ENCODE measurements at regions not wholly inside any gene's neighbourhood (a gene's known extent, or its start where the extent isn't known, plus 50 kb on each side); places are given as distances from the start of the nearest gene placed in this dataset.

DNA sequence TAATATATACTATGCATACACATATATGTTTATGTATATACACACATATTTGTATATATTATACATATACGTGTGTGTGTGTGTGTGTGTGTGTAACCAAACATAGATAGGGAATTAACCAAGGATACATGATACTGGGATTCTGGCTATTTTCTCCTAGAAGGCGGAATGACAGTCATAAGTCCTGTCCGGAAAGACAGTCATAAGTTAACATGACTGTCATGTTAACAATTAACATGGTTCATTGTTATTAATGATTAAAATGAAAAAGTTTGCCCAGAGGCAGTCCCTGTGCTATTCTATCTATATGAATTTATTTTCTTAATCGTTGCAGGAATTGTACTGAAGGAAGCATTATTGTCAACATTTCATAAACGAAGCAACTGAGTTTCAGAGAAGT lies 450.7 kb upstream of the NXPH2 start:
- TF ChIP-seq CTCF (IDR thresholded peaks at IDR 0.05) (no peak), EZH2 (IDR thresholded peaks at IDR 0.05; ENCODE audit: borderline replicate concordance, insufficient read depth, low read depth, low read length, poor library complexity, severe bottlenecking) (no peak)
- ChIA-PET CTCF (no interaction called here), POLR2A (no interaction called here)
- Mint-ChIP-seq H3K4me1 (no peaks in the 10 kb centered on the region), H3K27ac (no peak overlapping the region), H3K9me3 (ENCODE audit: insufficient read depth) (no peaks in the 10 kb centered on the region), H3K27me3 (no peaks in the 10 kb centered on the region), H3K4me3 (no peak overlapping the region)
- ATAC-seq (ENCODE audit: low read depth) (no peak), DNase-seq (no peak)
- Histone ChIP-seq H3K4me1 (ENCODE audit: control insufficient read depth in 2 of 2, insufficient read depth in 2 of 2, low read length in 2 of 2) (no peaks in the 10 kb centered on the region), H3K9ac (ENCODE audit: low read length) (no peak overlapping the region), H3K9me3 (ENCODE audit: control extremely low read depth in 1 of 3, control insufficient read depth in 2 of 3, insufficient read depth in 1 of 3, low read length in 2 of 3) (no peaks in the 10 kb centered on the region), H3K4me3 (ENCODE audit: control extremely low read depth in 1 of 5, extremely low read depth in 1 of 5, insufficient read depth in 1 of 5, low read depth in 2 of 5, low read length in 4 of 5) (no peak overlapping the region), H2AFZ (ENCODE audit: insufficient read depth, low read depth, low read length, poor library complexity, severe bottlenecking) (no peak overlapping the region), H3K36me3 (replicated peaks in 1 of 2; ENCODE audit: control extremely low read depth in 1 of 2, control insufficient read depth in 1 of 2, extremely low read depth in 1 of 2, insufficient read depth in 2 of 2, low read length in 1 of 2) (no peaks in the 10 kb centered on the region), H3K27me3 (replicated peaks in 1 of 4; ENCODE audit: control extremely low read depth in 1 of 4, control insufficient read depth in 3 of 4, insufficient read depth in 4 of 4, low read length in 3 of 4) (no peaks in the 10 kb centered on the region), H3K27ac (ENCODE audit: low read length in 2 of 2) (no peak overlapping the region), H3K4me2 (replicated peaks; ENCODE audit: low read depth, low read length, poor library complexity, severe bottlenecking) (no peak overlapping the region), H4K20me1 (ENCODE audit: control insufficient read depth, insufficient read depth, low read length, poor library complexity, severe bottlenecking) (no peaks in the 10 kb centered on the region), H3K79me2 (ENCODE audit: control insufficient read depth, insufficient read depth, low read length) (no peaks in the 10 kb centered on the region)
- intact Hi-C loops (cut with micrococcal nuclease) = no loop called here
- no CpG with 5 or more reads among the region's 5 CpGs for WGBS (ENCODE audit: insufficient coverage)

DNA sequence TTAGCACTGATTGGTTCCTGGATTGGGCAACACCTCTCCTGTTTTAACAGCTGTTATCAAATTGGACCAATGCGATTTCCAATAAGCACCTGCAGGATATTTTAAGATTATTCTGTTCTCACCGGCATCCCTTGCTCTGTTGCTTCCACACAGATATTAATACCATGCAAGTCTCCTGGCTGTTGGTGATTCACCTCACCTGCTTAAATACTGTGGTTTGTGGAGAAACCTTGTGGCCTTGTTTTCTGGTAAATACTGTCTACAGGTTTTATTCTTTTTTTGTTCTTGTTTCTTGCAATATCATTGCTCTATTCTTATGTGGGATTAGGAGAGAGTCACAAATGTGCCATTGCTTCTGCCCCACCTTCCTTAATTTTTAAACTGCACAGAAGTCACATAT lies 448.1 kb upstream of the NXPH2 start:
- Mint-ChIP-seq H3K9me3 (ENCODE audit: insufficient read depth) (no peaks in the 10 kb centered on the region), H3K27ac (no peak overlapping the region), H3K4me1 (no peaks in the 10 kb centered on the region), H3K27me3 (no peaks in the 10 kb centered on the region), H3K4me3 (no peak overlapping the region)
- Histone ChIP-seq H2AFZ (ENCODE audit: insufficient read depth, low read depth, low read length, poor library complexity, severe bottlenecking) (no peak overlapping the region), H3K9ac (ENCODE audit: low read length) (no peak overlapping the region), H4K20me1 (ENCODE audit: control insufficient read depth, insufficient read depth, low read length, poor library complexity, severe bottlenecking) (no peaks in the 10 kb centered on the region), H3K9me3 (ENCODE audit: control extremely low read depth in 1 of 3, control insufficient read depth in 2 of 3, insufficient read depth in 1 of 3, low read length in 2 of 3) (no peaks in the 10 kb centered on the region), H3K4me3 (ENCODE audit: control extremely low read depth in 1 of 5, extremely low read depth in 1 of 5, insufficient read depth in 1 of 5, low read depth in 2 of 5, low read length in 4 of 5) (no peak overlapping the region), H3K79me2 (ENCODE audit: control insufficient read depth, insufficient read depth, low read length) (no peaks in the 10 kb centered on the region), H3K4me1 (ENCODE audit: control insufficient read depth in 2 of 2, insufficient read depth in 2 of 2, low read length in 2 of 2) (no peaks in the 10 kb centered on the region), H3K27me3 (replicated peaks in 1 of 4; ENCODE audit: control extremely low read depth in 1 of 4, control insufficient read depth in 3 of 4, insufficient read depth in 4 of 4, low read length in 3 of 4) (no peaks in the 10 kb centered on the region), H3K27ac (ENCODE audit: low read length in 2 of 2) (no peak overlapping the region), H3K4me2 (replicated peaks; ENCODE audit: low read depth, low read length, poor library complexity, severe bottlenecking) (no peak overlapping the region), H3K36me3 (replicated peaks in 1 of 2; ENCODE audit: control extremely low read depth in 1 of 2, control insufficient read depth in 1 of 2, extremely low read depth in 1 of 2, insufficient read depth in 2 of 2, low read length in 1 of 2) (no peaks in the 10 kb centered on the region)
- no peak for DNase-seq
- intact Hi-C loops (cut with micrococcal nuclease) = no loop called here
- POLR2A ChIA-PET = no interaction called here
- ATAC-seq (ENCODE audit: low read depth) = no peak
- no peak for TF ChIP-seq EZH2 (IDR thresholded peaks at IDR 0.05; ENCODE audit: borderline replicate concordance, insufficient read depth, low read depth, low read length, poor library complexity, severe bottlenecking)
- CTCF ChIA-PET = no interaction called here
- no CpG with 5 or more reads among the region's 2 CpGs for WGBS (ENCODE audit: insufficient coverage)

Measured in B cell (primary cell).